ENCODE measurements at regions not wholly inside any gene's neighbourhood (a gene's known extent, or its start where the extent isn't known, plus 50 kb on each side); places are given as distances from the start of the nearest gene placed in this dataset. TPM values are rescaled to one million over a fixed set of nuclear protein-coding genes. Genes with fewer than 3 reads are reported as not detected.

- no peak for DNase-seq (ENCODE audit: low spot score)
Measured at GRCh38 chrX:106510713-106511403, 100.9 kb upstream of the RADX start.

Small RNA genes in the stretch of these regions (small RNA-seq; reads per million reads assigned to genes)
- gene AL133271.1: not detected
- not detected for gene RF00019

Data from HT-29 (cell line).